CD14-positive monocyte (primary cell): ENCODE measurements at regions not wholly inside any gene's neighbourhood (a gene's known extent, or its start where the extent isn't known, plus 50 kb on each side); places are given as distances from the start of the nearest gene placed in this dataset.

Experiments
- DNase-seq, 3 donors: peaks; one replicate each; pipeline ENCODE4 v3.0.0-alpha.2; 2011 to 2022
- H2AFZ ChIP-seq: 2 replicates; pipeline ENCODE4 v1.6.0; 2012; ENCODE audit warnings: mild to moderate bottlenecking, low read depth, low read length, inconsistent platforms; ENCODE audit not compliant: insufficient read depth, poor library complexity, severe bottlenecking
- H3K27ac ChIP-seq, 2 donors: 1 replicate in 1 of 2; 2 replicates in 1 of 2; pipeline ENCODE4 v1.5.1; 2012 to 2013; ENCODE audit warnings: low read length in 2 of 2, control low read depth in 1 of 2, inconsistent platforms in 1 of 2, low read depth in 1 of 2, mild to moderate bottlenecking in 1 of 2
- H3K27me3 ChIP-seq, 2 donors: one replicate each; pipeline versions ENCODE4 v1.6.0 to v1.6.1; 2011 to 2013; ENCODE audit warnings: low read length in 2 of 2; ENCODE audit not compliant: control insufficient read depth in 2 of 2, insufficient read depth in 2 of 2
- H3K36me3 ChIP-seq, 2 donors: replicated peaks in 1 of 2; 1 replicate in 1 of 2; 2 replicates in 1 of 2; pipeline versions ENCODE4 v1.5.1 to v1.6.1; 2012 to 2013; ENCODE audit warnings: low read length in 2 of 2, control low read depth in 1 of 2, inconsistent platforms in 1 of 2, mild to moderate bottlenecking in 1 of 2; ENCODE audit not compliant: insufficient read depth in 2 of 2, control insufficient read depth in 1 of 2
- H3K4me1 ChIP-seq, 2 donors: 1 replicate in 1 of 2; 2 replicates in 1 of 2; pipeline versions ENCODE4 v1.5.1 to v1.6.1; 2012 to 2013; ENCODE audit warnings: low read length in 2 of 2, control low read depth in 1 of 2, inconsistent platforms in 1 of 2, mild to moderate bottlenecking in 1 of 2, moderate library complexity in 1 of 2; ENCODE audit not compliant: insufficient read depth in 2 of 2, control insufficient read depth in 1 of 2
- H3K4me2 ChIP-seq: replicated peaks from 2 replicates; pipeline ENCODE3; 2012; ENCODE audit warnings: low read length, moderate library complexity, mild to moderate bottlenecking; ENCODE audit not compliant: poor library complexity, severe bottlenecking; ENCODE audit errors: extremely low read depth
- H3K4me3 ChIP-seq, 3 experiments: fragments of 200-600 bp in 1 of 3; sonication (generic) in 1 of 3; replicated peaks in 1 of 3; 1 replicate in 2 of 3; 2 replicates in 1 of 3; pipeline ENCODE4 v1.5.1; 2011 to 2013; ENCODE audit warnings: low read length in 3 of 3, mild to moderate bottlenecking in 3 of 3, control low read depth in 2 of 3, low read depth in 2 of 3, inconsistent platforms in 1 of 3, moderate library complexity in 1 of 3
- H3K79me2 ChIP-seq: 2 replicates; pipeline ENCODE4 v1.6.0; 2012; ENCODE audit warnings: mild to moderate bottlenecking, control low read depth, inconsistent platforms, low read length, moderate library complexity; ENCODE audit not compliant: insufficient read depth
- H3K9ac ChIP-seq: 2 replicates; pipeline ENCODE4 v1.6.0; 2017; ENCODE audit warnings: low read length, mild to moderate bottlenecking; ENCODE audit not compliant: insufficient read depth, poor library complexity, severe bottlenecking
- H3K9me3 ChIP-seq, 2 donors: replicated peaks in 1 of 2; 1 replicate in 1 of 2; 2 replicates in 1 of 2; pipeline versions ENCODE4 v1.5.1 to v1.6.1; 2012 to 2013; ENCODE audit warnings: low read length in 2 of 2, control low read depth in 1 of 2; ENCODE audit not compliant: control insufficient read depth in 1 of 2, insufficient read depth in 1 of 2
- H4K20me1 ChIP-seq: 2 replicates; pipeline ENCODE4 v1.6.0; 2012; ENCODE audit warnings: mild to moderate bottlenecking, low read length, control low read depth, moderate library complexity; ENCODE audit not compliant: insufficient read depth
- H3K27ac Mint-ChIP-seq, 7 donors: one replicate each; pipeline ENCODE4 v1.8.0; 2020; ENCODE audit warnings: mild to moderate bottlenecking in 7 of 7, mixed read lengths in 7 of 7, moderate library complexity in 6 of 7, inconsistent platforms in 2 of 7
- H3K27me3 Mint-ChIP-seq, 3 donors: one replicate each; pipeline ENCODE4 v1.8.0; 2021 to 2022; ENCODE audit warnings: low read depth in 3 of 3, mild to moderate bottlenecking in 3 of 3, mixed read lengths in 3 of 3, moderate library complexity in 3 of 3, inconsistent platforms in 1 of 3
- H3K36me3 Mint-ChIP-seq, 2 donors: one replicate each; pipeline ENCODE4 v1.8.0; 2020; ENCODE audit warnings: mixed read lengths in 2 of 2, inconsistent platforms in 1 of 2, mild to moderate bottlenecking in 1 of 2
- H3K4me1 Mint-ChIP-seq: one replicate; pipeline ENCODE4 v1.8.0; 2020; ENCODE audit warnings: mild to moderate bottlenecking, mixed read lengths
- H3K4me3 Mint-ChIP-seq, 2 donors: one replicate each; pipeline ENCODE4 v1.8.0; 2020; ENCODE audit warnings: mild to moderate bottlenecking in 2 of 2, mixed read lengths in 2 of 2, moderate library complexity in 1 of 2
- H3K9me3 Mint-ChIP-seq, 7 donors: one replicate each; pipeline ENCODE4 v1.8.0; 2020 to 2022; ENCODE audit warnings: mixed read lengths in 7 of 7, mild to moderate bottlenecking in 6 of 7, moderate library complexity in 6 of 7, inconsistent platforms in 2 of 7
- CTCF ChIP-seq: fragments of 200-600 bp; IDR thresholded peaks from one replicate; pipeline ENCODE4 v1.8.0; 2022; ENCODE audit warnings: antibody characterized with exemption, mild to moderate bottlenecking
- WGBS: methylation state at CpG from one replicate; pipeline ENCODE4 v1.1.5; 2013; ENCODE audit warnings: missing lambda C conversion rate; ENCODE audit not compliant: insufficient coverage; 5-methylcytosine and 5-hydroxymethylcytosine counted together
- intact Hi-C, 2 donors: fragments of 100-400 bp; cut with micrococcal nuclease; formaldehyde crosslinking; loops; one replicate each; pipeline versions ENCODE4 v1.15.0 to v1.15.1; 2023

GRCh38 chr10:10644008-10644646 lies 373.5 kb upstream of the CELF2 start:
- Mint-ChIP-seq H3K4me3 (no peak overlapping the region), H3K9me3 (peaks cover 2 to 11% (median 7%) of the 10 kb centered on the region in 7 donors), H3K4me1 (no peaks in the 10 kb centered on the region), H3K27me3 (peaks cover 4 to 12% (median 5%) of the 10 kb centered on the region in 3 donors), H3K27ac (no peak overlapping the region), H3K36me3 (no peaks in the 10 kb centered on the region)
- Histone ChIP-seq H3K36me3 (no peaks in the 10 kb centered on the region), H4K20me1 (no peaks in the 10 kb centered on the region), H3K4me2 (no peak overlapping the region), H3K4me1 (no peaks in the 10 kb centered on the region), H3K79me2 (no peaks in the 10 kb centered on the region), H3K27ac (no peak overlapping the region), H3K9me3 (peaks cover 0 to 4% of the 10 kb centered on the region in 2 donors), H3K27me3 (no peaks in the 10 kb centered on the region), H2AFZ (no peak overlapping the region), H3K4me3 (no peak overlapping the region), H3K9ac (no peak overlapping the region)
- 93% methylated on average over 2 of the region's 5 CpGs for WGBS
- intact Hi-C loops: no loop called here
- TF ChIP-seq CTCF: no peak
- no peak for DNase-seq

GRCh38 chr10:10644676-10645385 lies 372.8 kb upstream of the CELF2 start:
- H3K79me2 ChIP-seq: no peaks in the 10 kb centered on the region
- WGBS: 89% methylated on average over 7 of the region's 9 CpGs
- H3K4me3 ChIP-seq: no peak overlapping the region
- DNase-seq: no peak
- H3K36me3 ChIP-seq: no peaks in the 10 kb centered on the region
- TF ChIP-seq CTCF: no peak
- no peak overlapping the region for H3K4me3 Mint-ChIP-seq
- H3K4me1 Mint-ChIP-seq: no peaks in the 10 kb centered on the region
- H3K9me3 Mint-ChIP-seq: peaks cover 4 to 14% (median 9%) of the 10 kb centered on the region in 7 donors
- H2AFZ ChIP-seq: no peak overlapping the region
- H3K27me3 Mint-ChIP-seq: peaks cover 4 to 11% (median 4%) of the 10 kb centered on the region in 3 donors
- H3K9ac ChIP-seq: no peak overlapping the region
- intact Hi-C loops: no loop called here
- no peak overlapping the region for H3K4me2 ChIP-seq
- H3K4me1 ChIP-seq: no peaks in the 10 kb centered on the region
- H3K27ac Mint-ChIP-seq: no peak overlapping the region
- no peaks in the 10 kb centered on the region for H3K36me3 Mint-ChIP-seq
- H4K20me1 ChIP-seq: no peaks in the 10 kb centered on the region
- H3K9me3 ChIP-seq: peaks cover 3 to 9% of the 10 kb centered on the region in 2 donors
- no peaks in the 10 kb centered on the region for H3K27me3 ChIP-seq
- no peak overlapping the region for H3K27ac ChIP-seq
